Small intestine (tissue), 7 donors: ENCODE measurements at regions not wholly inside any gene's neighbourhood (a gene's known extent, or its start where the extent isn't known, plus 50 kb on each side); places are given as distances from the start of the nearest gene placed in this dataset.
A peak's percentile ranks its signal among the peaks of the same experiment; 100 is the strongest.
"Not testable (repeated sequence)": the region's sequence is repeated elsewhere in the genome, so short reads cannot be mapped to it uniquely, and the experiment has no call there.

Experiments used
- DNase-seq, 2 donors: peaks; one replicate each; pipeline versions ENCODE4 v3.0.0 to v3.0.0-alpha.2; 2013
- FAIRE-seq: peaks from 2 replicates; lab custom pipeline; 2012; peaks lifted over from hg19 to GRCh38; lab: Jason Lieb, UNC
- H3K27ac ChIP-seq, 3 donors: one replicate each; pipeline ENCODE4 v1.5.1; 2013; ENCODE audit warnings: low read length in 2 of 3, mild to moderate bottlenecking in 2 of 3, control low read depth in 1 of 3, inconsistent platforms in 1 of 3, low read depth in 1 of 3, moderate library complexity in 1 of 3
- H3K27me3 ChIP-seq, 3 donors: one replicate each; pipeline ENCODE4 v1.6.1; 2013; ENCODE audit warnings: low read length in 3 of 3, inconsistent platforms in 1 of 3; ENCODE audit not compliant: control insufficient read depth in 3 of 3, insufficient read depth in 3 of 3
- H3K36me3 ChIP-seq, 3 donors: one replicate each; pipeline ENCODE4 v1.6.1; 2013; ENCODE audit warnings: low read length in 3 of 3, inconsistent platforms in 1 of 3, low read depth in 1 of 3, mild to moderate bottlenecking in 1 of 3, moderate library complexity in 1 of 3; ENCODE audit not compliant: control insufficient read depth in 3 of 3, insufficient read depth in 2 of 3
- H3K4me1 ChIP-seq, 3 donors: one replicate each; pipeline ENCODE4 v1.6.1; 2013; ENCODE audit warnings: low read length in 2 of 3, inconsistent platforms in 1 of 3, low read depth in 1 of 3, mild to moderate bottlenecking in 1 of 3, moderate library complexity in 1 of 3; ENCODE audit not compliant: control insufficient read depth in 3 of 3, insufficient read depth in 2 of 3
- H3K4me3 ChIP-seq, 3 donors: one replicate each; pipeline ENCODE4 v1.5.1; 2013; ENCODE audit warnings: low read length in 3 of 3, control low read depth in 1 of 3, inconsistent platforms in 1 of 3, low read depth in 1 of 3, mild to moderate bottlenecking in 1 of 3, moderate library complexity in 1 of 3
- H3K9me3 ChIP-seq, 2 donors: one replicate each; pipeline ENCODE4 v1.6.1; 2013; ENCODE audit warnings: low read depth in 1 of 2, low read length in 1 of 2; ENCODE audit not compliant: control insufficient read depth in 2 of 2, insufficient read depth in 1 of 2
- WGBS, 3 donors: extraction: QIAGEN DNeasy Blood & Tissue Kit; methylation state at CpG; one replicate each; pipeline ENCODE4 v1.1.7; 2013; 5-methylcytosine and 5-hydroxymethylcytosine counted together
- donor health status: healthy with polysubstance abuse.
- donor health status: control.
- donor health status: control.
- donor health status: Bipolar disorder and iron deficiency.
- donor health status: healthy.

DNA sequence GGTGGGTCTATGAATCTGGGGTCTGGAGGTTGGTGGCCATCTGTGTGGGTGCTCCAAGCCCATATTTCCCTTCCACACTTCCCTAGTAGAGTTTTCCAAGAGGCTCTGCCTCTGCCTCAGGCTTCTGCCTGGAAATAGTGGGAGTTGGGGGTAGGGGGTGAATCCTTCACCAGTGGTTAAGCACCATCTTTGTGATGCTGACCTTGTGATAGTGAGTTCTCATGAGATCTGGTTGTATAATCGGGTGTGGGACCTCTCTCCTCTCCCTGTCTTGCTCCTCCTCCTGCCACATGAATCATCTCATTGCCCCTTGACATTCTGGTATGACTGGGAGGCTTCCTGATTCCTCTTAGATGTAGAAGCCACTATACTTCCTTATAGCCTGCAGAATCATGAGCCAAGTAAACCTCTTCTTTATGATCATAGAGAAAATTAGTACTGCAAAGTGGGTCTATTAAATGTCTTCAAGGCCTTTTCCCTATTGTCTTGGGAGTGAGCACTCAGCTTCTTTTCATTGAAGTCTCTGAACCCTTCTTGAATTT is 829.8 kb downstream of the FOXD4L5 start:
- not testable (repeated sequence) for H3K4me3 ChIP-seq, H3K27ac ChIP-seq, FAIRE-seq, H3K4me1 ChIP-seq, H3K36me3 ChIP-seq, DNase-seq, H3K9me3 ChIP-seq, H3K27me3 ChIP-seq
- WGBS, 3 donors = 8 to 28% (median 10%) methylated on average over 1 of the region's 1 CpG

GRCh38 chr9:64452134-64452533 is 832.9 kb downstream of the FOXD4L5 start:
- H3K9me3 ChIP-seq, FAIRE-seq, H3K36me3 ChIP-seq, DNase-seq, H3K4me1 ChIP-seq, H3K4me3 ChIP-seq, H3K27me3 ChIP-seq: not testable (repeated sequence)
- 56 to 78% (median 77%) methylated on average over 2 of the region's 2 CpGs for WGBS, 3 donors
- peak overlapping the region in 1 of 3 donors; percentile 38 for H3K27ac ChIP-seq

DNA sequence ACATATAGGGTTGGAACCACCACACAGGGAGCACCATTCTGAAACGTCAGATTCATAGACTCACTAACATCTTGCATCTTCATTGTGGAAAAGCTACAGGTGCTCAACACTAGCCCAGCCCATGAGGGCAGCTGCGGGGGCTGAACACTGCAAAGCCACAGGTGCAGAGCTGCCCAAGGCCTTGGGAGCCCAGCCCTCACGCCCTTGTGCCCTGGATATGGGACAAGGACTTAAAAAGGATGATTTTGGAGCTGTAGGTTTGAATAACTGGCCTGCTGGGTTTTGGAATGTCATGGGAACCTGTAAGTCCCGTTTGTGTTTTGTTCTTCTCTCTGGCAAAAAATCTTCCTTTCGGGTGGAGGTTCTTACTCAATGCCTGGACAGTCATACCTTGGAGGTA is 834.4 kb downstream of the FOXD4L5 start:
- H3K27ac ChIP-seq, H3K36me3 ChIP-seq, H3K9me3 ChIP-seq, H3K4me1 ChIP-seq, H3K27me3 ChIP-seq, DNase-seq, H3K4me3 ChIP-seq, FAIRE-seq: not testable (repeated sequence)
- WGBS, 3 donors = 36 to 75% (median 75%) methylated on average over 1 to 3 of the region's 5 CpGs

- not testable (repeated sequence) for H3K9me3 ChIP-seq, H3K36me3 ChIP-seq, H3K4me1 ChIP-seq, DNase-seq, H3K4me3 ChIP-seq, FAIRE-seq, H3K27ac ChIP-seq, H3K27me3 ChIP-seq
- 93% methylated on average over 2 of the region's 2 CpGs; no CpG with 5 or more reads in 2 of the 3 donors for whole genome bisulfite sequencing, 3 donors
Measured at GRCh38 chr9:64449025-64449424, 836.0 kb downstream of the FOXD4L5 start.

GRCh38 chr9:64444909-64445525 is 840.0 kb downstream of the FOXD4L5 start:
- H3K9me3 ChIP-seq, FAIRE-seq, H3K27me3 ChIP-seq, H3K4me3 ChIP-seq, H3K36me3 ChIP-seq, DNase-seq, H3K27ac ChIP-seq, H3K4me1 ChIP-seq: not testable (repeated sequence)
- WGBS, 3 donors = 83 to 86% (median 84%) methylated on average over 6 of the region's 6 CpGs

- WGBS, 3 donors = 86 to 97% (median 93%) methylated on average over 2 of the region's 2 CpGs
- H3K4me3 ChIP-seq, H3K36me3 ChIP-seq, H3K4me1 ChIP-seq, H3K27me3 ChIP-seq, H3K9me3 ChIP-seq, DNase-seq, FAIRE-seq, H3K27ac ChIP-seq: not testable (repeated sequence)
Measured at GRCh38 chr9:64439747-64440146, 845.3 kb downstream of the FOXD4L5 start.
